Kidney (tissue), 13 donors: ENCODE measurements at regions not wholly inside any gene's neighbourhood (a gene's known extent, or its start where the extent isn't known, plus 50 kb on each side); places are given as distances from the start of the nearest gene placed in this dataset.

Experiments used
- DNase-seq, 5 donors: peaks; one replicate each; pipeline ENCODE4 v3.0.0-alpha.2; 2013 to 2020
- FAIRE-seq: peaks from 2 replicates; lab custom pipeline; 2012; peaks lifted over from hg19 to GRCh38; lab: Jason Lieb, UNC
- H3K27ac ChIP-seq, 2 donors: one replicate each; pipeline ENCODE4 v1.7.0; 2013; ENCODE audit warnings: low read depth in 2 of 2, low read length in 2 of 2, inconsistent platforms in 1 of 2
- H3K27me3 ChIP-seq: one replicate; pipeline ENCODE4 v1.7.1; 2013; ENCODE audit warnings: low read length, inconsistent platforms; ENCODE audit not compliant: control insufficient read depth, insufficient read depth
- H3K36me3 ChIP-seq, 3 donors: one replicate each; pipeline versions ENCODE4 v1.7.0 to v1.7.1; 2013; ENCODE audit warnings: low read length in 3 of 3, control low read depth in 1 of 3, inconsistent platforms in 1 of 3; ENCODE audit not compliant: insufficient read depth in 3 of 3, control insufficient read depth in 2 of 3
- H3K4me1 ChIP-seq, 3 donors: one replicate each; pipeline versions ENCODE4 v1.7.0 to v1.7.1; 2013; ENCODE audit warnings: low read length in 3 of 3, inconsistent platforms in 1 of 3, low read depth in 1 of 3; ENCODE audit not compliant: control insufficient read depth in 2 of 3, insufficient read depth in 2 of 3
- H3K4me3 ChIP-seq, 3 donors: one replicate each; pipeline versions ENCODE4 v1.7.0 to v1.8.1; 2013; ENCODE audit warnings: low read length in 3 of 3, control low read depth in 1 of 3, inconsistent platforms in 1 of 3
- H3K9ac ChIP-seq, 3 donors: one replicate each; pipeline versions ENCODE4 v1.7.0 to v1.7.1; 2013; ENCODE audit warnings: low read length in 3 of 3, control low read depth in 1 of 3, inconsistent platforms in 1 of 3
- H3K9me3 ChIP-seq, 3 donors: one replicate each; pipeline versions ENCODE4 v1.7.0 to v1.7.1; 2013; ENCODE audit warnings: low read length in 3 of 3, control low read depth in 1 of 3, inconsistent platforms in 1 of 3; ENCODE audit not compliant: control insufficient read depth in 2 of 3, insufficient read depth in 1 of 3
- intact Hi-C: fragments of 100-400 bp; cut with DNase I; formaldehyde crosslinking; loops from one replicate; pipeline ENCODE4 v1.11.1; 2022
- TF ChIP-seq, protein P1 (sequence below): IDR thresholded peaks from 3 replicates; pipeline ENCODE4 v1.5.1; 2012; ENCODE audit warnings: mild to moderate bottlenecking, moderate library complexity, borderline replicate concordance; ENCODE audit not compliant: insufficient read depth; ENCODE audit errors: extremely low read depth
- donor health status: control.
- donor health status: control.
- donor health status: control.
- donor health status: control.
- donor health status: control.
- donor health status: DM: yes; HTN: yes; CAD: no.
- donor health status: Normal renal cell carcinoma (clear cell type).

DNA sequence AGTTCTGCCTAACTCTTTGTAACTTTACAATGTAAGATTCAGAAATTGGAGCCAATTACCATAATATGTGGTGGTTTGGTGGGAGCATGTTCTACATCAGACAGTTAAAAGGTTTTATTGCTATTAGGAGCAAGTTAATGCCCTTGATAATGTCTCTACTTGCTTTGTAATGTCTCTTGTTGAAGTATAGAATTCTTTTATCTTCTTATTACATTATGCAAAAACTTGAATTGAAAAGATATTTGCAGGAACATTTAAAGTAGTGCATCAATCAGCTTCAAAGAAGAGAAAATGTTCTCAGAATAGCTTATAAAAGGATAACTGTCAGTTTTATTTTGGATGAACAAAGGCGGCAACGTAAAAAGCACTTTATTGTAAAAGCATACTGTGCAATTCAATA is 77.8 kb downstream of the RWDD3 start:
- H3K27me3 ChIP-seq = no peaks in the 10 kb centered on the region
- FAIRE-seq (no peak), DNase-seq (no peak)
- H3K9ac ChIP-seq = no peak overlapping the region
- no peaks in the 10 kb centered on the region for H3K9me3 ChIP-seq
- intact Hi-C loops = no loop called here
- no peaks in the 10 kb centered on the region for H3K4me1 ChIP-seq
- H3K36me3 ChIP-seq = no peaks in the 10 kb centered on the region
- no peak overlapping the region for H3K4me3 ChIP-seq
- TF ChIP-seq, protein P1, sequence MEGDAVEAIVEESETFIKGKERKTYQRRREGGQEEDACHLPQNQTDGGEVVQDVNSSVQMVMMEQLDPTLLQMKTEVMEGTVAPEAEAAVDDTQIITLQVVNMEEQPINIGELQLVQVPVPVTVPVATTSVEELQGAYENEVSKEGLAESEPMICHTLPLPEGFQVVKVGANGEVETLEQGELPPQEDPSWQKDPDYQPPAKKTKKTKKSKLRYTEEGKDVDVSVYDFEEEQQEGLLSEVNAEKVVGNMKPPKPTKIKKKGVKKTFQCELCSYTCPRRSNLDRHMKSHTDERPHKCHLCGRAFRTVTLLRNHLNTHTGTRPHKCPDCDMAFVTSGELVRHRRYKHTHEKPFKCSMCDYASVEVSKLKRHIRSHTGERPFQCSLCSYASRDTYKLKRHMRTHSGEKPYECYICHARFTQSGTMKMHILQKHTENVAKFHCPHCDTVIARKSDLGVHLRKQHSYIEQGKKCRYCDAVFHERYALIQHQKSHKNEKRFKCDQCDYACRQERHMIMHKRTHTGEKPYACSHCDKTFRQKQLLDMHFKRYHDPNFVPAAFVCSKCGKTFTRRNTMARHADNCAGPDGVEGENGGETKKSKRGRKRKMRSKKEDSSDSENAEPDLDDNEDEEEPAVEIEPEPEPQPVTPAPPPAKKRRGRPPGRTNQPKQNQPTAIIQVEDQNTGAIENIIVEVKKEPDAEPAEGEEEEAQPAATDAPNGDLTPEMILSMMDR = no peak
- no peak overlapping the region for H3K27ac ChIP-seq

DNA sequence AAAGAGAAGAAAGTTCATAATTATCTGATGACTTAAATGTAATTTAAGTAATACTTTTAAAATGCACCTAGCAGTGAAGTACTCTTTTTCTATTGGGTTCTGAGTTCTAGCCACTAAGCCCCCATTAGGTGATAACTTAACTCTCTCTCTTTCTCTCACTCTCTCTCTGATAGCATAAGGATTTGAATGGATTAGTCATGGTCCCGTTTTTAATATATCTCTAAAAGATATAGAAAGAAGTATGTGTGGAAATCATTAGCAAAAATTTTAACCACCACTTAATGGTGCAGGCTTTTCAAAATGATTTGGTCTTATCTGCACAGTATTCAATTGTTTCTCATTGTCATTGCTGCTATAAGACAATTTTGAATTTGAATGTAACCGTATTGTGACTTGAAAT is 78.2 kb downstream of the RWDD3 start:
- intact Hi-C loops = no loop called here
- TF ChIP-seq, protein P1 = no peak
- H3K36me3 ChIP-seq = no peaks in the 10 kb centered on the region
- FAIRE-seq = no peak
- H3K4me1 ChIP-seq = no peaks in the 10 kb centered on the region
- no peak overlapping the region for H3K4me3 ChIP-seq
- no peak for DNase-seq
- H3K27me3 ChIP-seq = no peaks in the 10 kb centered on the region
- no peak overlapping the region for H3K9ac ChIP-seq
- H3K27ac ChIP-seq = no peak overlapping the region
- H3K9me3 ChIP-seq = no peaks in the 10 kb centered on the region

DNA sequence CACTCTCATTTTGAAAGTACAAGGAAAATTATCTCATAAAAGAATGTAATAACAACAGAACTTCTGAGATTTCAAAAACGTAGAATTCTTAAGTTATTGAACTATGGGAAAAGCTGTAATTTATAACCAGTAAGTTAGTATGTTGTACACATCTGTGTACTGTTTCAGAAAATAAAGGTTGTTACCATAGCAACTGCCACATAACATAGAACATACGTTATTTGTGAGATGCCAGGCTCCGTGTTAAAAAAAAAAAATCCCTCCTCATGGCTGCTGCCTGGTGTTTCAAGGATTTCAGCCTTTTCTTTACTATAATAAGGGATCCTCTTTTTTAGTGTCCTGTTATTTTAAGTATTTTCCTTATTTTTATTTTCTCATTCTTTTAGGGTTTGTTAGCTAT is 79.5 kb downstream of the RWDD3 start:
- DNase-seq = no peak

DNA sequence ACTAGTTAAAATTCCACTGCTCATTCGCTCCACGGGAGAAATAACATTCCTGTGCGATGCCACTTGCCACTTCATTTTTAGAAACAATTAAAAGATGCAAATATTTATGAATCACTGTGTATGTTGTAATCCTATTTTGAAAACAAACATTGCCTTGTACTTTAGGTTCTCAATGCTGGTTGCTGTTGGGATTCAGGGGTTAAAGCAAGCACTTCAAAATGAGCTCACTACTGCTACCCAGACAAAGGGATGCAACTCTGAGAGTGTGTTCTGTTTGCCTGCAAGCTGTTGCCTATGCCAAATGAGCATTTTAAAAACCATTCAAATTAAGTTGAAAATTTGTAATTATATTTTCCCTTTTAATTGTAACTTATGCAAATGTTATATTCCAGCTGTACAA is 87.5 kb downstream of the RWDD3 start:
- intact Hi-C loops = no loop called here
- no peak overlapping the region for H3K9ac ChIP-seq
- H3K27me3 ChIP-seq = no peaks in the 10 kb centered on the region
- FAIRE-seq = no peak
- H3K4me1 ChIP-seq = no peaks in the 10 kb centered on the region
- no peak overlapping the region for H3K4me3 ChIP-seq
- TF ChIP-seq, protein P1 = no peak
- DNase-seq = no peak
- H3K9me3 ChIP-seq = no peaks in the 10 kb centered on the region
- no peak overlapping the region for H3K27ac ChIP-seq
- no peaks in the 10 kb centered on the region for H3K36me3 ChIP-seq

More for the DNA sequence above, 79.5 kb downstream of the RWDD3 start:
- no peaks in the 10 kb centered on the region for H3K36me3 ChIP-seq
- no peaks in the 10 kb centered on the region for H3K27me3 ChIP-seq
- TF ChIP-seq, protein P1 = no peak
- FAIRE-seq = no peak
- H3K4me3 ChIP-seq = no peak overlapping the region
- no peaks in the 10 kb centered on the region for H3K9me3 ChIP-seq
- H3K9ac ChIP-seq = no peak overlapping the region
- intact Hi-C loops = no loop called here
- H3K4me1 ChIP-seq = no peaks in the 10 kb centered on the region
- H3K27ac ChIP-seq = no peak overlapping the region
